ENCODE measurements at regions not wholly inside any gene's neighbourhood (a gene's known extent, or its start where the extent isn't known, plus 50 kb on each side); places are given as distances from the start of the nearest gene placed in this dataset.
"Not testable (repeated sequence)": the region's sequence is repeated elsewhere in the genome, so short reads cannot be mapped to it uniquely, and the experiment has no call there.

DNA sequence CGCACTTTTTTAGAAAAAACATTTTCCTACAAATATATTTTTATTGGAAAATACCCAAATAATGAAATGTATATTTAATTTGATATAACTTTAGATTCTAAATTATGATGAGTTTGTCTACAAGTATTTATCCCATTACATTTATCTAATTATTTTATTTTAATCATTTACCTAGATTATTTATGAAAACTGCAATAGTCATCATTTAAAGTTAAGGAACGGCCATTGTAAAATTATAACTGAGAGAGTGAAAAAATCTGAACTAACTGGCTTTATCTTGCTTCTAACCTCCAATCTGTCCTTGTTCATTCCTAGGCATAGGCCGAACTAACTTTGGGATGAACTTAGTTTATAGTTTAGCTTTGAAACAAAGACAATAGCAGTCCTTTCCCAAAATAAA lies 368.8 kb downstream of the ADGRD1 start:
- H3K36me3 ChIP-seq, H3K4me3 ChIP-seq, H3K27me3 ChIP-seq, H3K9me3 ChIP-seq, DNase-seq: not testable (repeated sequence)

GRCh38 chr12:131323879-131324278 lies 370.2 kb downstream of the ADGRD1 start:
- Histone ChIP-seq H3K4me3 (no peak overlapping the region), H3K27me3 (no peaks in the 10 kb centered on the region), H3K9me3 (peaks cover 5% of the 10 kb centered on the region; the same call in 1 of the 2 replicates), H3K36me3 (no peaks in the 10 kb centered on the region)
- DNase-seq: no peak

DNA sequence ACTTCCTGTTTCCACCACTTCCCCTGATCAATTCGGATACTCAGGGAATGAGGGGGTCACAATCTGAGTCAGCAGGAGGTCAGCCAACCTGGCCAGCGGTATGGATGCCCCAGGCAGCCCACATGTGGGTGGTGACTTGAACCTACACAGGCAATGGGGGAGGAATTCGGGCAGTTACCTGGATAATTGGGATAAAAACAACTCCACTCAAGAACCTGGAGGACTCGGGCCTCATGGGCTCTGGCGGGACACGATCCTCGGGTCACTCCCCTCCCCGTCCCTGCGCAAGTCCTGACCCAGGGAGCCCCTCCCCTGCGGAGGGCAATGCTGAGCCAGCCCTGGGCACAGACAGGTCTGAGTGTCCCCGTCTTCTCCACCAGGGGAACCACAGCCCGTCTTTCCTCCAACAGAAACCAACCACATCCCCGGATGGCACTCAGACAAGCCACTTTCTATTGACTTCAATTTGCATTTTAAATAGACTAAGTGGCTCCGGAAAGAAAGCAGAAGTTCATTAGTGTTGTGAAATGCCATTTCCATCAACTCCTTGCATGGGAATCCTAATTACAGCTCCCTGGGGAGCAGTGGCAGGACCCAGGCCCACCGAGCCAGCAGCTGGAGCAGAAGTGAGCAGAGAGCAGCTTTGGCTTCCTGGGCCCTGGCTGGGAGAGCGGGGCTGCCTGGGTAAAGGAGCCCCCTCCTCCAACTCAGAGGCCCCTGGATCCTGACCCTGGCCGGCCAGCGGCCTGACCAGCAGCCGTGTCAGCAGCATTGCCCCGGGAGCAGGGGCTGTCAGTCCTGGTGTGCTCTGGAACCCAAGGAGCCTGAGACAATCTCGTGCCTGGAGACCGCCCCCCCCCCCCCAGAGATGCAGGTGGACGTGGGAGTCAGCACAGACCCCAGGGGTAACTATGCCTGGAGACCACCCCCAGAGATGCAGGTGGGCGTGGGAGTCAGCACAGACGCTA lies 374.1 kb downstream of the ADGRD1 start:
- Histone ChIP-seq H3K9me3 (no peaks in the 10 kb centered on the region), H3K4me3 (no peak overlapping the region), H3K36me3 (no peaks in the 10 kb centered on the region), H3K27me3 (no peaks in the 10 kb centered on the region)
- no peak for DNase-seq

- H3K4me3 ChIP-seq, DNase-seq, H3K36me3 ChIP-seq, H3K27me3 ChIP-seq, H3K9me3 ChIP-seq: not testable (repeated sequence)
Observed at GRCh38 chr12:131328861-131329845, 375.4 kb downstream of the ADGRD1 start.

- Histone ChIP-seq H3K9me3 (no peaks in the 10 kb centered on the region), H3K4me3 (no peak overlapping the region), H3K36me3 (no peaks in the 10 kb centered on the region), H3K27me3 (no peaks in the 10 kb centered on the region)
- DNase-seq: no peak
Observed at GRCh38 chr12:131330106-131330815, 376.6 kb downstream of the ADGRD1 start.

GRCh38 chr12:131331148-131331750 lies 377.5 kb downstream of the ADGRD1 start:
- H3K36me3 ChIP-seq: no peaks in the 10 kb centered on the region

DNA sequence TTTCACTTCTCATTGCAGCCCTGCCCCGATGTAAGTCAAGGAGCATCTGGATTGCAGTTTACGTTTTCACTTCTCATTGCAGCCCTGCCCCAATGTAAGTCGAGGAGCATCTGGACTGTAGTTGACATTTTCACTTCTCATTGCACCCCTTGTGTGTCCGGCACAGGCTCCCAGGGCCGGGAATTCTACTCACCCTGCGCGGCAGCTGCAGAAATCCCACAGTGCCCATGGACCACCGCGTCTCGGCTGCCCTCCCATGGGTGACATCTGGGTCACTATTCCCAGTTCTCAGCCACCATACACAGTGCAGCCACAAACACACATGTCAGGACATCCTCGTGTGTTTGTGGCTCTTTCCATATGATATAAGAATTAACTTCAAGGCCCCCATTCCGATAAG lies 378.5 kb downstream of the ADGRD1 start:
- no peak for DNase-seq
- no peaks in the 10 kb centered on the region for H3K27me3 ChIP-seq
- no peaks in the 10 kb centered on the region for H3K36me3 ChIP-seq
- H3K4me3 ChIP-seq: no peak overlapping the region
- H3K9me3 ChIP-seq: no peaks in the 10 kb centered on the region

More at GRCh38 chr12:131331148-131331750, 377.5 kb downstream of the ADGRD1 start:
- no peaks in the 10 kb centered on the region for H3K27me3 ChIP-seq
- DNase-seq: no peak
- no peaks in the 10 kb centered on the region for H3K9me3 ChIP-seq
- no peak overlapping the region for H3K4me3 ChIP-seq

GRCh38 chr12:131333136-131333535 lies 377.8 kb upstream of the SFSWAP start:
- Histone ChIP-seq H3K4me3 (no peak overlapping the region), H3K9me3 (no peaks in the 10 kb centered on the region), H3K36me3 (no peaks in the 10 kb centered on the region), H3K27me3 (no peaks in the 10 kb centered on the region)
- DNase-seq: no peak

- H3K27me3 ChIP-seq: no peaks in the 10 kb centered on the region
- H3K36me3 ChIP-seq: no peaks in the 10 kb centered on the region
- no peak for DNase-seq
- no peak overlapping the region for H3K4me3 ChIP-seq
- no peaks in the 10 kb centered on the region for H3K9me3 ChIP-seq
Observed at GRCh38 chr12:131333621-131334440, 377.1 kb upstream of the SFSWAP start.

- Histone ChIP-seq H3K4me3 (no peak overlapping the region), H3K36me3 (no peaks in the 10 kb centered on the region), H3K9me3 (no peaks in the 10 kb centered on the region), H3K27me3 (no peaks in the 10 kb centered on the region)
- no peak for DNase-seq
Observed at GRCh38 chr12:131334835-131335234, 376.1 kb upstream of the SFSWAP start.

DNA sequence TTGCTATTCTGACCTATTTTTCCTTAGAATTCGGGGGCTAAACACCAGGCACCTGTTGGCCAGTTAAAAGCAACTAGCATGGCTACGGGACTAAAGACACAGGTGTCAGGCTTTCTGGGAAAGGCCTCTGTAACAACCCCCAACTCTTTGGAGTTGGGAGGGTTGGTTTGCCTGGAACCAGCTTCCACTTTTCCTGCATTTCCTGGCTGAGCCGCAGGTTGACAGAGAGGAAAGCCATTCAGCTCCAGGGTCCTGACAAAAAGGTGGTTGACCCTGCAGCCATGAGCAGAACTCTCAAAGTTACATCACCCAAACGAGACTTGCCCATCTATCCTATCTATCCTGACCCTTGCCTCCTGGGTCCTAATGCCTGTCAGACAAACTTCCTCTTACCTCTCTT lies 375.4 kb upstream of the SFSWAP start:
- H3K4me3 ChIP-seq: no peak overlapping the region
- H3K9me3 ChIP-seq: no peaks in the 10 kb centered on the region
- no peaks in the 10 kb centered on the region for H3K36me3 ChIP-seq
- H3K27me3 ChIP-seq: no peaks in the 10 kb centered on the region
- DNase-seq: no peak

- DNase-seq, H3K4me3 ChIP-seq, H3K36me3 ChIP-seq, H3K9me3 ChIP-seq, H3K27me3 ChIP-seq: not testable (repeated sequence)
Observed at GRCh38 chr12:131337861-131338260, 373.0 kb upstream of the SFSWAP start.

- H3K27me3 ChIP-seq: no peaks in the 10 kb centered on the region
- H3K4me3 ChIP-seq: no peak overlapping the region
- no peaks in the 10 kb centered on the region for H3K36me3 ChIP-seq
- H3K9me3 ChIP-seq: no peaks in the 10 kb centered on the region
- DNase-seq: no peak
Observed at GRCh38 chr12:131340616-131341210, 370.2 kb upstream of the SFSWAP start.

DNA sequence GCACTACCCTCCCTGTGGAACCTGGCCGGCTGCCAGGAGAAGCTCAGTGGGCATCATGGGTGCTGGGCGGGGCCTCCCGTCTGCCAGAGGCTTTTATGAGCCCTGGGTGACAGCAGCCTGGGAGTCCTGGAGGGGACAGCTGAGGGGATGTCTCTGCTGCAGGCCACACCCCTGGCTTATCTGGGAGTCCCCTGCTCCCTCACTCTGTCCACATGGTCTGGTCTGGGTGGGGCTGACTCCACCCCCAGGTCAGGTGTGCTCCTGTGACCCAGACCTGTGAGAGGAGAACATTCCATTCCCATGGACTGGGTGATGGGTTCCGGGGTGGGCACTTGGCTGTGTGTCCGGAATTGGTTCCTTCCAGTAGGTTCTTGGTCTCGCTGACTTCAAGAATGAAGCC lies 369.3 kb upstream of the SFSWAP start:
- not testable (repeated sequence) for H3K9me3 ChIP-seq, H3K27me3 ChIP-seq, H3K36me3 ChIP-seq, DNase-seq, H3K4me3 ChIP-seq

GRCh38 chr12:131343436-131343835 lies 367.5 kb upstream of the SFSWAP start:
- H3K36me3 ChIP-seq, DNase-seq, H3K4me3 ChIP-seq, H3K9me3 ChIP-seq, H3K27me3 ChIP-seq: not testable (repeated sequence)
